SHP77 (cell line): ENCODE measurements at regions not wholly inside any gene's neighbourhood (a gene's known extent, or its start where the extent isn't known, plus 50 kb on each side); places are given as distances from the start of the nearest gene placed in this dataset.
A peak's percentile ranks its signal among the peaks of the same experiment; 100 is the strongest.
"Not testable (repeated sequence)": the region's sequence is repeated elsewhere in the genome, so short reads cannot be mapped to it uniquely, and the experiment has no call there.

Source experiments
- DNase-seq, 2 experiments: peaks; one replicate each; lab custom pipeline; 2025; lab: John Stamatoyannopoulos, UW

- no peak for DNase-seq
Measured at GRCh38 chr2:122011493-122012270, 256.2 kb downstream of the TSN start.

- no peak for DNase-seq
Measured at GRCh38 chr2:122018736-122019135, 263.3 kb downstream of the TSN start.

- no peak for DNase-seq
Measured at GRCh38 chr2:122019724-122020123, 264.3 kb downstream of the TSN start.

GRCh38 chr2:122020377-122020776 is 264.9 kb downstream of the TSN start:
- DNase-seq = no peak

GRCh38 chr2:122021941-122022340 is 266.5 kb downstream of the TSN start:
- DNase-seq = no peak

GRCh38 chr2:122022531-122022930 is 267.1 kb downstream of the TSN start:
- no peak for DNase-seq

GRCh38 chr2:122023059-122023864 is 267.8 kb downstream of the TSN start:
- no peak for DNase-seq

GRCh38 chr2:122027510-122028217 is 272.2 kb downstream of the TSN start:
- no peak for DNase-seq

DNA sequence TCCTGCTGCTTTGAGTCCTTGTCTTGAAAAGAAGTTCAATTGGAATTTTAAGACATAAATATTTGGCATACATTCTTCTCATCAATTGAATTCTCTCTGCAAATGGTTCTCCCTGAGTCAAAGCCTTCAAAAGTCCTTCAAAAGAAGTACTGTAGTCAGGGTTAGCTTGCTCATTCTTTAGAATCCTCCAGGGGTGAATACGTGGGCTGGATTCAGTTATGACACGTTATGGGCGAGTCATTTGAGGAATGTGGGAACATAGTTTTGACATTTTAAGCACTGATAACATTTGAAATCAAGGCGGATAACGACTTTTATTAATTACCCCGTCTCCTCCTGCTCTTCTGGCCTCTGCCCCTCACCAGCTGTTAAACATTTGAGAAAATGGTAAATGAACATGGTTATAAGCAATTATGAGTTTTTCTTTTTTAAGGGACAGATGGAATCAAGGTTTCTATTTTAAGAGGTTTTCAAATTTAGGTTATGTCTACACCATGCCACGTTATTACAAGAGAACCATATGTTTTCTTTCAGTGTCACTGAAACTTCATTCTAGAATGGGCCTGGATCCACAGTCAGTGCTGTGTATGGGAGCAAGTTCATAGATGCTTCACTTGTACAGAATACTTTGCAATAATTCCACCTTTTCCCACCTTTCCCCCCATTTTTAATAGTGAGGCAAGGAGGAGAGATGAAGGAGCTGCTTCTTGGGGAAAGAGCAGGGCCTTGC is 273.1 kb downstream of the TSN start:
- DNase-seq = no peak

DNA sequence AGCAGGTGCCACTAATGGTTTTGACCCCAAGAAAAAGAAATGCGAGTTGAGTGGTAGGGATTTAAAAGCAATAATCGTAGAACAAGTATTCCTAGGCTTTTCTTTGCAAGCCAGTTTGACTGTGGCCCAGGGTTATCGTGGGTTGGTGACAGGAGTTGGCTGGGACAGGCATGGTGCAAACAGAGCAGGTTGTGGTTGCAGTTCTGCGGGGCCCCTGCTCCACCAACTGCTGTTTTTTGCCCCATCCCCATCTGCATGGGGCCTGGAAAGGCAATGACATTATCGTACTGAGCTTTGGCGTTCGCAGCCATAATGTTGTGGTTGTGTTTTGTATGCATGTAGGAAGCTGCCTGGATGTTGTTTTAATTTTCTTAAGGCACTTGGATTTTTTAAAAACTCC is 274.0 kb downstream of the TSN start:
- no peak for DNase-seq

- DNase-seq = no peak
Measured at GRCh38 chr2:122029945-122030344, 274.5 kb downstream of the TSN start.

DNA sequence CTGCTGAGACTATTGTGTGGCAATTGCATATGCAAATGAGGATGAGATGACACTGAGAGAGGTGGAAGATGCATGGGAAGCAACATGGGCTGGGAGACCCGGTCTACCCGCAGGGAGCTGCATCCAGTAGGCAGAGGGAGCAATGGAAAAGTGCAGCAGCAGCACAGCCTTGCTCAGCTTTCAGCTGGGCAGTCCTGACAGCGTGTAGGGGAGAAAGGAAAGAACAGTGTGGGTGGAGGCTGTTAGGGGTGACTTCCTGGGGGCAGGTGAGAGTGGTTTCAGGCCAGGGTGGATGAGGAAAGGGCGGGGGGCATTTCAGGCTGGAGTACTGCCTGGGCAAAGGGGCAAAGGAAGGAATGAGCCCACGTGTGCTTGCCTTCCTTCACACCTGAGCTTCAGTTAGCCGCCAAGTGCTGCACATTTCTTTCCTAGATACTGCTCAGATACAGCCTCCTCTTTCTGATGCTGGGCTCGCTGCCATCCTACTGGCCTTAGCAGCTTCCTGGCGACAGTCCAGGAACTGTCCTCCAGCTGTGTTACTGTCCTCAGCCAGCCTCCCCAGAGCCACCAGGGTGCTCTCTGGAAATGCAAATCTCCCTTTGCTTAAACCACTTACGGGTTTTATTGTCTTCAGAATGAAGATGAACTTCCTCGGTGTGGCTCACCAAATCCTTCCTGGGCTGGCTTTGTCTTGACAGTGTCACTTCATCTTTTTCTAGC is 276.3 kb downstream of the TSN start:
- peak; percentile 28 to 77 for DNase-seq

DNA sequence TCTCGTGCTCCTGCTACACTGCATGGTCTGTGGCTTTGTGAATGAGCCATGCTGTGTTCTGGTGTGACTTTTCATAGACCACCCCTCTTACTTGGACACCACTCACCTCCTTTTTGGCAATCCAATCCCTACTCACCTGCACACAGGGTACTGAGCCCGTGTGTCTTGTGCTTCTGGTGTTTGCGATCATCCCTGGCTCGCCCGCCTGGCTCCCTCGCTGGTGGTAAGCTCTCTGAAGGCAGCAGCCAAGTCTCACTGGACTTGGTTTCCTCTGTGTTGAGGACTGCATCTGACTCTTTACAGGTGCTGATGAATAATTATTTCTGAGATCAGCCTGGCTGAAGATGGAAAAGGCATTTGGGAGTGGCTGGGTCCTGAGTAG is 276.8 kb downstream of the TSN start:
- no peak for DNase-seq

- DNase-seq = no peak
Measured at GRCh38 chr2:122033778-122034177, 278.3 kb downstream of the TSN start.

DNA sequence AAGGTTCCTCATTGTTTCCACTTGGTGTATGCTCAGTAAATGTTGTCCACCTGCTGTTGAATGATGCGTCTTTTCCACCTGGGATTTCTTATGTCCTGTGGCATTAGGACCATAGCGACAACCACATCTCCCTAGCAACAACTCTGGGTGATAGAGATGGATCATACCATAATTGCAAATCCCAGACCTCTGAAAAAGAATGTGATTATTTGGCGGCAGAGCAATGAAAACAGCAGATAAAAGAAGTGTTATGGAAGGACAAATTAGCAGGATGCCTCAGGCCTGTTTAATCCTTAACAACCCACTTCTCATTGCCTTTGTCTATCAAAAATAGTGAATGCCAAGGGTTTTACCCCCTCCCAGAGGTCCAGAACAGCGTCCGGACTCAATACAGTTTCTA is 278.9 kb downstream of the TSN start:
- DNase-seq = no peak

- no peak for DNase-seq
Measured at GRCh38 chr2:122034777-122035176, 279.3 kb downstream of the TSN start.

DNA sequence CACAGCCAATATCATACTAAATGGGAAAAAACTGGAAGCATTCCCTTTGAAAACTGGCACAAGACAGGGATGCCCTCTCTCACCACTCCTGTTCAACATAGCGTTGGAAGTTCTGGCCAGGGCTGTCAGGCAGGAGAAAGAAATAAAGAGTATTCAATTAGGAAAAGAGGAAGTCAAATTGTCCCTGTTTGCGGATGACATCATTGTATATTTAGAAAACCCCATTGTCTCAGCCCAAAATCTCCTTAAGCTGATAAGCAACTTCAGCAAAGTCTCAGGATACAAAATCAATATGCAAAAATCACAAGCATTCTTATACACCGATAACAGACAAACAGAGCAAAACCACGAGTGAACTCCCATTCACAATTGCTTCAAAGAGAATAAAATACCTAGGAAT is 283.4 kb downstream of the TSN start:
- not testable (repeated sequence) for DNase-seq

- no peak for DNase-seq
Measured at GRCh38 chr2:122041455-122041854, 286.0 kb downstream of the TSN start.

DNA sequence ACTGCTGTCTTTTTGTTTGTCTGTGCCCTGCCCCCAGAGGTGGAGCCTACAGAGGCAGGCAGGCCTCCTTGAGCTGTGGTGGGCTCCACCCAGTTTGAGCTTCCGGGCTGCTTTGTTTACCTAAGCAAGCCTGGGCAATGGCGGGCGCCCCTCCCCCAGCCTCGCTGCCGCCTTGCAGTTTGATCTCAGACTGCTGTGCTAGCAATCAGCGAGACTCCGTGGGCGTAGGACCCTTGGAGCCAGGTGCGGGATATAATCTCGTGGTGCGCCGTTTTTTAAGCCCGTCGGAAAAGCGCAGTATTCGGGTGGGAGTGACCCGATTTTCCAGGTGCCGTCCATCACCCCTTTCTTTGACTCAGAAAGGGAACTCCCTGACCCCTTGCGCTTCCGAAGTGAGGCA is 296.2 kb downstream of the TSN start:
- not testable (repeated sequence) for DNase-seq

DNA sequence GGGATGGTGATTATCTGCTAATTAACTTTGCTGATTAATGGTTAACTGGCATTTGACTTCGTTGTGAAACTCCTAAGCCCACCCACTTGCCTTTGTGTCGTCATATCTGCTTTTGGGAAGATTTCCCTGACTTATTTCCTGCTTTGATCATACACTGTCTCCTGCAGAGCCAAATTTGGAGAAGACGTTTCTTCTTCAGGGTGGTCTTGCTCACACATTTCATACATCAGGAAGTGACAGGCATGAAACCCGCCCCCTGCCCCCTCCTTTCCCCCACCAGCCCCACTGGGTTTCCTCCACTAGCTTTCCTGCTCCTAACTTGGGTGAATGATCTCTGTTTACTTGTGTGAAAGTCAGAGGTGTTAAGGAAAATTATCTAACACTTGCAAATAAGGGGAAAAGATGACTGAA is 300.1 kb downstream of the TSN start:
- no peak for DNase-seq

GRCh38 chr2:122056853-122057252 is 301.4 kb downstream of the TSN start:
- no peak for DNase-seq
